ENCODE measurements at regions not wholly inside any gene's neighbourhood (a gene's known extent, or its start where the extent isn't known, plus 50 kb on each side); places are given as distances from the start of the nearest gene placed in this dataset.
A peak's percentile ranks its signal among the peaks of the same experiment; 100 is the strongest.
"Not testable (repeated sequence)": the region's sequence is repeated elsewhere in the genome, so short reads cannot be mapped to it uniquely, and the experiment has no call there.

DNA sequence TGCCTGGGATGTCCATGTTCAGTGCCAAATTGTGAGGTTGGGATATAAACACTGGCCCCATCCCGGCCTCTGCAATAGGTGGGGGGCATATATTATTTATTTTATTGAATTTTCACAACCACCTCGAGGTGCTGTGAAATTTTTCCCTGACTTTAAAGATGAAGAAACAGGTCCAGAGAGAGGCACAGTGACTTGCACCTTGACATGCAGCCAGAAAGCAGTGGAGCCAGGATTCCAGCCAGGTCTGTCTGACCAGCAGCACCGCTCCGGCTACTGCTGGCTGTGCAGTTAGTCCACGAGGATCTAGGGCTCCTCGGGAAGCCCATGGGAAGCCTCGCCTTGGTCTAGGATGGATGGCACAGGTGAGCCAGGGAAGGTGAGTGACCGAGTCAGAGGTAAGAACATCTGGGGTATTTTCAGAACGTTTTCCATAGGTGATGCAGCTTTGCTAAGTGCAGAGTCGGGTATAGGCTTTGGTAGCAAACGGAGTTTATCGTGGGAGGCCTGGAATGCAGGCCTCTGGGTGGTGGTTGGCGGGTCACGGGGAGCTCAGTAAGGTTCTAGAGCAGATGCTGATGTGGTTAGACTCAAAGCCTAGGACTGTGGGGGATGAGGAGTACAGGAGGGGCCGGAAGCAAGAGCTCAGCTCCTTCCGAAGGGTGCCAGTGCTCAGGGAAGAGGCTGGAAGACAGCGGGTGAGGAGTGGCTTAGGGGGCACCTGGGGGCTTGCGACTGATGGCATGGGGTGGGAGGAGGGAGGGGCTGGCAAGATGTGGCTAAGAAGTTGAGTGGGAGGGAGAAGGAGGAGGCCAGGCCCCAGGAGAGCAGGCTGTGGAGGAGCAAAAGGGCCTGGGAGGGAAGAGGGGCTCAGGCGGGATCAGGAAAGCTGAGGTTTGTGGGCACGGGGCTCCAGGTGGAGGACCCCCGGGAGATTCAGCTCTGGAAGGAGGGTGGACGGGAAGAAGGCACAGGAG lies 107.7 kb upstream of the LRPAP1 start:
- TF ChIP-seq, protein P1, sequence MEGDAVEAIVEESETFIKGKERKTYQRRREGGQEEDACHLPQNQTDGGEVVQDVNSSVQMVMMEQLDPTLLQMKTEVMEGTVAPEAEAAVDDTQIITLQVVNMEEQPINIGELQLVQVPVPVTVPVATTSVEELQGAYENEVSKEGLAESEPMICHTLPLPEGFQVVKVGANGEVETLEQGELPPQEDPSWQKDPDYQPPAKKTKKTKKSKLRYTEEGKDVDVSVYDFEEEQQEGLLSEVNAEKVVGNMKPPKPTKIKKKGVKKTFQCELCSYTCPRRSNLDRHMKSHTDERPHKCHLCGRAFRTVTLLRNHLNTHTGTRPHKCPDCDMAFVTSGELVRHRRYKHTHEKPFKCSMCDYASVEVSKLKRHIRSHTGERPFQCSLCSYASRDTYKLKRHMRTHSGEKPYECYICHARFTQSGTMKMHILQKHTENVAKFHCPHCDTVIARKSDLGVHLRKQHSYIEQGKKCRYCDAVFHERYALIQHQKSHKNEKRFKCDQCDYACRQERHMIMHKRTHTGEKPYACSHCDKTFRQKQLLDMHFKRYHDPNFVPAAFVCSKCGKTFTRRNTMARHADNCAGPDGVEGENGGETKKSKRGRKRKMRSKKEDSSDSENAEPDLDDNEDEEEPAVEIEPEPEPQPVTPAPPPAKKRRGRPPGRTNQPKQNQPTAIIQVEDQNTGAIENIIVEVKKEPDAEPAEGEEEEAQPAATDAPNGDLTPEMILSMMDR (conservative IDR thresholded peaks at IDR 0.05; ENCODE audit: control insufficient read depth, insufficient read depth, low read depth, low read length): no peak
- no peak overlapping the region for H3K4me3 ChIP-seq (ENCODE audit: control insufficient read depth, low read depth, low read length)
- DNase-seq (ENCODE audit: low read depth): no peak

DNA sequence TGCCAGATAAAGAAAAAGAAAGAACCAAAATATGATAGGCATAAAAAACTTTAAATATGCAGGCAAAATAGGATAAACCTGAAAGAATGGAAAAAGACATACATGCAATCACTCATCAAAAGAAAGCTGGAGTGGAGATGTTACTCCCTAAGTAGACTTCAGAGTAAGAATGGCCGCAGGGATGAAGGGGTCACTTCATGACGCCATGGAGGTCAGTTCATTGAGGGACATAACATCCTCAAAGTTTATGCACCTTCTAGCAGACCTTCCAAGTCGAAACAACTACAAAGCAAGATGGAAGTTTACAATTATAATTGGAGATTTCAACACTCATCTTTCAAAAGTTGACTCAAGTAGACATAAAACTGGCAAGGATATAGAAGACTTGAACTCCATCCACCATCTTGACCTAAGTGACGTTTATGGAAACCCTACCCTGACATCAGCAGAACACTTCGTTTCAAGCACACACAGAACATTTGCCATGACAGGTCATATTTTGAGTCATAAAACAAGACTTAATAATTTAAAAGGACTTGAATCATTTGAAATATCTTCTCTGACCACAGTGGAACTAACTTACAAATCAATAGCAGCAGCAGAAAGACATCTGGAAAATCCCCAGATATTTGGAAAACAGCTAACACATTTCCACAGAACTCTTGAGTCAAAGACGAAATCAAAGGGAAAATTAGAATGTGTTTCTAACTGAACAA lies 106.0 kb upstream of the LRPAP1 start:
- no peak overlapping the region for H3K4me3 ChIP-seq (ENCODE audit: control insufficient read depth, low read depth, low read length)
- TF ChIP-seq, protein P1 (conservative IDR thresholded peaks at IDR 0.05; ENCODE audit: control insufficient read depth, insufficient read depth, low read depth, low read length): no peak
- DNase-seq (ENCODE audit: low read depth): peak; percentile 63

GRCh38 chr4:3637326-3638016 lies 105.2 kb upstream of the LRPAP1 start:
- no peak overlapping the region for H3K4me3 ChIP-seq (ENCODE audit: control insufficient read depth, low read depth, low read length)
- TF ChIP-seq, protein P1 (conservative IDR thresholded peaks at IDR 0.05; ENCODE audit: control insufficient read depth, insufficient read depth, low read depth, low read length): no peak
- no peak for DNase-seq (ENCODE audit: low read depth)

DNA sequence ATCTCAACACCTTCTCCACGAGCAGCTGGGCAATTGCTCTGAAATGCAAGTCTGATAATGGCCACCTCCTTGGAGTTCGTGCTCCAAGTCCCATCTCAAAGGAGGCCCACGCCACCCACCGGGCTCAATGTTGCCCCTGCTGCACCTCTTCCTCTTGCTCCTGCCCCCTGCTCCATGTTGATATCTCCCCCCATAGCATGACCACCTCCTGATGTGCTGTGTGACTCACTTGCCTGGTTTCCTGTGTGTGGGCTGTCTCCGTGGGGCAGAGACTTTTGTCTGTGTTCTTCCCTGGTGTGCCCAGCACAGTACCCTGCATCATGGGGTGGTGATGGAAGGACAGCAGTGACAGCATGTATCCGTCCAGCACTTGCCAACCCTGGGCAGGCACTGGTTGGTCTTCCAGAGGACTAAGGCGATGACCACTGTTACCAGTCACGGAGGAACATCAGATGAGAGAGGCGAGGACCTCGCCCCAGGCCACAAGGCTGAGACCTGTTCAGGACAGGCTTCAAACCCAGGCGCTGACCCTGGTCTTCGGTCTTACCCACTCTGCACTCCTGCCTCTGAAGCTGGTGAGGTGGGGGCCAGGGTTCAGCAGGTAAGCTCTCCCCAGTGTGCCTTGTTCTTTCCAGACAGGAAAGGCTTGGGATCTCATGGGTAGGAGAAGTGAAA lies 104.6 kb upstream of the LRPAP1 start:
- TF ChIP-seq, protein P1 (conservative IDR thresholded peaks at IDR 0.05; ENCODE audit: control insufficient read depth, insufficient read depth, low read depth, low read length): no peak
- DNase-seq (ENCODE audit: low read depth): no peak
- no peak overlapping the region for H3K4me3 ChIP-seq (ENCODE audit: control insufficient read depth, low read depth, low read length)

GRCh38 chr4:3636020-3636419 lies 103.8 kb upstream of the LRPAP1 start:
- not testable (repeated sequence) for DNase-seq (ENCODE audit: low read depth)

GRCh38 chr4:3634894-3635820 lies 102.9 kb upstream of the LRPAP1 start:
- DNase-seq (ENCODE audit: low read depth): no peak
- TF ChIP-seq, protein P1 (conservative IDR thresholded peaks at IDR 0.05; ENCODE audit: control insufficient read depth, insufficient read depth, low read depth, low read length): no peak
- no peak overlapping the region for H3K4me3 ChIP-seq (ENCODE audit: control insufficient read depth, low read depth, low read length)

More at GRCh38 chr4:3636020-3636419, 103.8 kb upstream of the LRPAP1 start:
- H3K4me3 ChIP-seq (ENCODE audit: control insufficient read depth, low read depth, low read length): not testable (repeated sequence)

Measured in fibroblast of mammary gland (primary cell).